KMS-11 (cell line): ENCODE measurements at regions not wholly inside any gene's neighbourhood (a gene's known extent, or its start where the extent isn't known, plus 50 kb on each side); places are given as distances from the start of the nearest gene placed in this dataset.

ENCODE experiments used
- H2AFZ ChIP-seq: fragments of 200-600 bp; sonication (generic); 2 replicates; pipeline ENCODE4 v1.6.1; 2016; ENCODE audit warnings: antibody characterized with exemption, mixed run types, low read depth
- H3K27ac ChIP-seq: fragments of 200-600 bp; sonication (generic); 2 replicates; pipeline ENCODE4 v1.6.1; 2016; ENCODE audit warnings: mild to moderate bottlenecking, mixed run types
- H3K27me3 ChIP-seq: fragments of 200-600 bp; sonication (generic); 2 replicates; pipeline ENCODE4 v1.6.1; 2017; ENCODE audit warnings: mild to moderate bottlenecking, low read depth, mixed run types, moderate library complexity; ENCODE audit not compliant: insufficient read depth
- H3K36me3 ChIP-seq: fragments of 200-600 bp; sonication (generic); 2 replicates; pipeline ENCODE4 v1.6.1; 2017; ENCODE audit warnings: mild to moderate bottlenecking, mixed run types; ENCODE audit not compliant: insufficient read depth
- H3K4me1 ChIP-seq: fragments of 200-600 bp; sonication (generic); 2 replicates; pipeline ENCODE4 v1.6.1; 2016; ENCODE audit warnings: mild to moderate bottlenecking, low read depth, mixed run types; ENCODE audit not compliant: poor library complexity, severe bottlenecking
- H3K4me2 ChIP-seq: fragments of 200-600 bp; sonication (generic); 2 replicates; pipeline ENCODE4 v1.7.0; 2016; ENCODE audit warnings: mild to moderate bottlenecking, mixed run types
- H3K4me3 ChIP-seq: fragments of 200-600 bp; sonication (generic); IDR thresholded peaks from 2 replicates; pipeline ENCODE4 v1.6.1; 2017; ENCODE audit warnings: low read depth, low read length, mixed read lengths; ENCODE audit not compliant: insufficient read depth
- H3K79me2 ChIP-seq: fragments of 200-600 bp; sonication (generic); 2 replicates; pipeline ENCODE4 v1.6.1; 2016; ENCODE audit warnings: low read depth, mixed run types; ENCODE audit not compliant: insufficient read depth
- H3K9ac ChIP-seq: fragments of 200-600 bp; sonication (generic); 2 replicates; pipeline ENCODE4 v1.6.1; 2016; ENCODE audit warnings: mild to moderate bottlenecking, mixed run types
- H4K20me1 ChIP-seq: fragments of 200-600 bp; sonication (generic); 2 replicates; pipeline ENCODE4 v1.6.1; 2016; ENCODE audit warnings: mild to moderate bottlenecking, mixed run types; ENCODE audit not compliant: insufficient read depth
- TF ChIP-seq, protein P1 (sequence below): fragments of 200-600 bp; sonication (generic); conservative IDR thresholded peaks from 2 replicates; pipeline ENCODE4 v1.6.1; 2017; ENCODE audit warnings: low read depth, mild to moderate bottlenecking, antibody characterized with exemption, low read length, moderate library complexity, mixed read lengths

DNA sequence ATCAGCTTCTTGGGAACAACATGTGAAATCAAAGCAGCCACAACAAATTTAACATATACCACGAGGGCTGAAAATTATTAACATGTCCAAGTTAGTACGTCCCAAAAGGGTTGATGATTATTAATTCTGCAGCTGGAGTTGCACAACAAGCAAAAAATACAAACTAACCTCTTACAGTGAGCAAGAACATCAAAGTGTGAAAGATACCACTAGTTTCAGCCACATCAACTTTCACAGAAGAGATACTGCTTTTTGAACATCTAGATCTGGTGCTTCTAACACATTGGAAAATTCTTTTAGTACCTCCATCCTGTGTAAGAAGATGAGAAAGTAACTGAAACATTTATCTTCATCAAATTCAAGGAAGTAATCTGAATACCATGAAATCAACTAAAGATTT, 334.1 kb downstream of the PCDH7 start:
- Histone ChIP-seq H3K4me2 (peak overlapping the region; percentile 17; the same call in 1 of the 2 replicates), H2AFZ (no peak overlapping the region)
- TF ChIP-seq, protein P1, sequence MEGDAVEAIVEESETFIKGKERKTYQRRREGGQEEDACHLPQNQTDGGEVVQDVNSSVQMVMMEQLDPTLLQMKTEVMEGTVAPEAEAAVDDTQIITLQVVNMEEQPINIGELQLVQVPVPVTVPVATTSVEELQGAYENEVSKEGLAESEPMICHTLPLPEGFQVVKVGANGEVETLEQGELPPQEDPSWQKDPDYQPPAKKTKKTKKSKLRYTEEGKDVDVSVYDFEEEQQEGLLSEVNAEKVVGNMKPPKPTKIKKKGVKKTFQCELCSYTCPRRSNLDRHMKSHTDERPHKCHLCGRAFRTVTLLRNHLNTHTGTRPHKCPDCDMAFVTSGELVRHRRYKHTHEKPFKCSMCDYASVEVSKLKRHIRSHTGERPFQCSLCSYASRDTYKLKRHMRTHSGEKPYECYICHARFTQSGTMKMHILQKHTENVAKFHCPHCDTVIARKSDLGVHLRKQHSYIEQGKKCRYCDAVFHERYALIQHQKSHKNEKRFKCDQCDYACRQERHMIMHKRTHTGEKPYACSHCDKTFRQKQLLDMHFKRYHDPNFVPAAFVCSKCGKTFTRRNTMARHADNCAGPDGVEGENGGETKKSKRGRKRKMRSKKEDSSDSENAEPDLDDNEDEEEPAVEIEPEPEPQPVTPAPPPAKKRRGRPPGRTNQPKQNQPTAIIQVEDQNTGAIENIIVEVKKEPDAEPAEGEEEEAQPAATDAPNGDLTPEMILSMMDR: no peak

DNA sequence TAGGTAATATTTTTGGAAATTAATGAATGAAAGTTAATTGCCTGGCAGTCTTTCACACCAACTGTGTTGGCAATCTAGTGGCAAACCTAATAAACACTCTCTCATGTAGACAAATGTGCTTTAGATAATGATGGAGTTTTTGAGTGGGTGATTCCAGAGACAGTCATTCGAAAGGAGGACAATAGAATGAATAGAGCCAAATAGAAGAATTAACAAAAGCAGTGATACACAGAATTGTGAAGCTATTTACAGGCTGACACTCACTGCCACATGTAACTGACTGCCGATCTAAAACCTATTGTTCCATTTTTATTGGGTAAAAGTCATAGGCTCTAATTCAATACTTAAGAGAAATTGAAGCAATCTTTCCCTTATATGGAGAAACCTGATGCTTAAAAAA, 338.5 kb downstream of the PCDH7 start:
- no peaks in the 10 kb centered on the region for H3K36me3 ChIP-seq
- H2AFZ ChIP-seq: no peak overlapping the region
- H3K4me3 ChIP-seq: no peak overlapping the region
- no peak overlapping the region for H3K27ac ChIP-seq
- no peak overlapping the region for H3K4me2 ChIP-seq
- no peaks in the 10 kb centered on the region for H3K79me2 ChIP-seq
- TF ChIP-seq, protein P1: no peak
- peaks cover 15% of the 10 kb centered on the region for H3K4me1 ChIP-seq
- no peaks in the 10 kb centered on the region for H3K27me3 ChIP-seq
- no peaks in the 10 kb centered on the region for H4K20me1 ChIP-seq
- no peak overlapping the region for H3K9ac ChIP-seq

More for the DNA sequence above, 334.1 kb downstream of the PCDH7 start:
- Histone ChIP-seq H3K4me3 (no peak overlapping the region), H3K79me2 (no peaks in the 10 kb centered on the region), H3K36me3 (no peaks in the 10 kb centered on the region), H3K4me1 (peaks cover 15% of the 10 kb centered on the region), H3K27ac (no peak overlapping the region), H3K9ac (no peak overlapping the region), H3K27me3 (no peaks in the 10 kb centered on the region), H4K20me1 (no peaks in the 10 kb centered on the region)

DNA sequence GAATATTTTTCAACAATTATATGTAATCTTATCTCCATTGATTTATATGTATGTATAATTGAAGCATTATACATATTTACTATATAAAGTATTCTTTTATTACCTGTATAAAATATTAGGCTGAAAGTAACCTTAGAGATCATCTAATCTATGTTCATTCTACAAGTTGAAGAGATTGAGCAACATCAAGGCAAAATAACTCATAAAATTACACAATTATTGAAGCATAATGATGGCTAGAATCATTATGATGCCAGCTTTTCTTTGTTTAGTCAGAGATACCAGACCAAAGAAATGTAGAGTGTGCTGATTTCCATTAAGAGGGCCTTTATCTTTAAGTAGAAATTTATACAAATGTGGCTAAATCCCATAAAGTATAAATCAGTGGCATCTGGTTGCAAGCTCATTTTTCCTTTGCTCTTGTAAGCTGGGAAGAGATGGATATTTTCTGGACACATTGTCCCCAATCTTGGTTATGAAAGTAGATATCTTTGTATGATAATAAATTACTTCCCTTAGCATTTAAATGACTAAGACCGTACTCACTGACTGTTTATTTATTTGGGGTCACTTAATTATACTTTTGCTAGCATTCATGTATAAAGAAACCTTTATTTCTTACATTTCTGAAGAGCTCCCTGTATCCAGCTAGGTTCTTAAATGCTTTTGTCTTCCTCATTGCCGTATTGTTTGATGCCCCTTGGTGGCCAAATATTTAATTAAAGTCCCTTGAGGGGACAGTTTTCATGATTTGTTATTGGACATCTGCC, 339.8 kb downstream of the PCDH7 start:
- no peaks in the 10 kb centered on the region for H3K79me2 ChIP-seq
- no peak overlapping the region for H3K4me3 ChIP-seq
- no peak overlapping the region for H2AFZ ChIP-seq
- H3K27ac ChIP-seq: no peak overlapping the region
- H3K4me1 ChIP-seq: peaks cover 3% of the 10 kb centered on the region
- H3K36me3 ChIP-seq: no peaks in the 10 kb centered on the region
- TF ChIP-seq, protein P1: no peak
- no peak overlapping the region for H3K9ac ChIP-seq
- H3K4me2 ChIP-seq: no peak overlapping the region
- H4K20me1 ChIP-seq: no peaks in the 10 kb centered on the region
- no peaks in the 10 kb centered on the region for H3K27me3 ChIP-seq

DNA sequence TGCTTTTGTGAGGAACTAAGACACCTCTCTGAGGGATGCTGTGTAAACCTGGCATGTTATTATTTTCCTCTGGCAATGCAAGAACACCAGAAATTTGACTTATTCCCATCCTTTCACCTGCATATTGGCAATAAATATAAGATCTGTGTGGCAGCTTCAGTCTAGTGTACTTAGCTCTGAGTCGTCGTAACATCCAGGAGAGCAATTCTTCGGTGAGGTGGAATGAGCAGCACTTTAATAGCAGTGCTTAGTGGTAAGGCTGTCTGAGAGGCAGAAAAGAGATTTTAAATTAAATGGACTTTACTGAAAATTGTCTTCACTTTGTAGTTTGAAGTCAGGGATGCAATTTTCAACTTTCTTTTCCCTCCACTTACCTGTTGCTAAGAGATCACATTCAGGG, 344.9 kb downstream of the PCDH7 start:
- Histone ChIP-seq H3K79me2 (no peaks in the 10 kb centered on the region), H3K36me3 (no peaks in the 10 kb centered on the region), H3K9ac (no peak overlapping the region), H3K4me3 (no peak overlapping the region), H4K20me1 (no peaks in the 10 kb centered on the region), H3K4me2 (no peak overlapping the region), H3K4me1 (no peaks in the 10 kb centered on the region), H3K27ac (no peak overlapping the region), H3K27me3 (no peaks in the 10 kb centered on the region), H2AFZ (no peak overlapping the region)
- TF ChIP-seq, protein P1: no peak
